GM23338 (cell line): ENCODE measurements at regions not wholly inside any gene's neighbourhood (a gene's known extent, or its start where the extent isn't known, plus 50 kb on each side); places are given as distances from the start of the nearest gene placed in this dataset.

Experiments used
- EZH2 ChIP-seq: fragments of 200-600 bp; sonication (generic); IDR thresholded peaks from one replicate; pipeline ENCODE4 v1.8.0; 2017; ENCODE audit warnings: antibody characterized with exemption, mild to moderate bottlenecking, low read depth; ENCODE audit not compliant: unreplicated experiment
- EZH2phosphoT487 ChIP-seq: fragments of 200-600 bp; sonication (generic); IDR thresholded peaks from one replicate; pipeline ENCODE4 v1.8.1; 2018; ENCODE audit warnings: antibody characterized with exemption; ENCODE audit not compliant: unreplicated experiment
- POLR2AphosphoS5 ChIP-seq: IDR thresholded peaks from 2 replicates; pipeline ENCODE4 v1.6.1; 2016; ENCODE audit warnings: antibody characterized with exemption, low read depth
- REST ChIP-seq: IDR thresholded peaks from one replicate; pipeline ENCODE4 v1.6.1; 2018; ENCODE audit warnings: antibody characterized with exemption; ENCODE audit not compliant: unreplicated experiment
- TF ChIP-seq, protein P1 (sequence below), 2 experiments: fragments of 200-600 bp in 1 of 2; sonication (generic) in 1 of 2; conservative IDR thresholded peaks; 2 replicates each; pipeline versions ENCODE4 v1.5.1 to v1.6.1; 2016 to 2017; ENCODE audit warnings: antibody characterized with exemption in 2 of 2, low read depth in 2 of 2, mild to moderate bottlenecking in 2 of 2, moderate library complexity in 1 of 2

GRCh38 chr13:39281539-39282150 is 243.4 kb downstream of the NHLRC3 start:
- no peak for TF ChIP-seq EZH2
- no peak for TF ChIP-seq POLR2AphosphoS5
- TF ChIP-seq, protein P1, sequence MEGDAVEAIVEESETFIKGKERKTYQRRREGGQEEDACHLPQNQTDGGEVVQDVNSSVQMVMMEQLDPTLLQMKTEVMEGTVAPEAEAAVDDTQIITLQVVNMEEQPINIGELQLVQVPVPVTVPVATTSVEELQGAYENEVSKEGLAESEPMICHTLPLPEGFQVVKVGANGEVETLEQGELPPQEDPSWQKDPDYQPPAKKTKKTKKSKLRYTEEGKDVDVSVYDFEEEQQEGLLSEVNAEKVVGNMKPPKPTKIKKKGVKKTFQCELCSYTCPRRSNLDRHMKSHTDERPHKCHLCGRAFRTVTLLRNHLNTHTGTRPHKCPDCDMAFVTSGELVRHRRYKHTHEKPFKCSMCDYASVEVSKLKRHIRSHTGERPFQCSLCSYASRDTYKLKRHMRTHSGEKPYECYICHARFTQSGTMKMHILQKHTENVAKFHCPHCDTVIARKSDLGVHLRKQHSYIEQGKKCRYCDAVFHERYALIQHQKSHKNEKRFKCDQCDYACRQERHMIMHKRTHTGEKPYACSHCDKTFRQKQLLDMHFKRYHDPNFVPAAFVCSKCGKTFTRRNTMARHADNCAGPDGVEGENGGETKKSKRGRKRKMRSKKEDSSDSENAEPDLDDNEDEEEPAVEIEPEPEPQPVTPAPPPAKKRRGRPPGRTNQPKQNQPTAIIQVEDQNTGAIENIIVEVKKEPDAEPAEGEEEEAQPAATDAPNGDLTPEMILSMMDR (conservative IDR thresholded peaks at IDR 0.05; ENCODE audit: low read depth in 2 of 2): no peak
- no peak for TF ChIP-seq EZH2phosphoT487
- TF ChIP-seq REST: no peak
